ENCODE measurements at regions not wholly inside any gene's neighbourhood (a gene's known extent, or its start where the extent isn't known, plus 50 kb on each side); places are given as distances from the start of the nearest gene placed in this dataset.

GRCh38 chr21:19031953-19032352 lies 628.4 kb upstream of the TMPRSS15 start:
- Histone ChIP-seq H3K9me3 (ENCODE audit: control insufficient read depth, low read length) (no peaks in the 10 kb centered on the region), H3K4me1 (ENCODE audit: control insufficient read depth, insufficient read depth, low read length) (no peaks in the 10 kb centered on the region), H3K4me3 (ENCODE audit: low read length) (no peak overlapping the region), H3K27ac (ENCODE audit: low read depth, low read length) (no peak overlapping the region), H3K27me3 (ENCODE audit: control insufficient read depth, insufficient read depth, low read length, poor library complexity, severe bottlenecking) (no peaks in the 10 kb centered on the region), H3K36me3 (ENCODE audit: control insufficient read depth, insufficient read depth, low read length) (no peaks in the 10 kb centered on the region), H3K9ac (ENCODE audit: extremely low read depth, low read length, poor library complexity, severe bottlenecking) (no peak overlapping the region)
- WGBS, 2 experiments (ENCODE audit: insufficient coverage in 1 of 2, insufficient read length in 1 of 2), result 100% methylated on average over 1 of the region's 1 CpG; no CpG with 5 or more reads in 1 of the 2 experiments
- TF ChIP-seq, protein P1, sequence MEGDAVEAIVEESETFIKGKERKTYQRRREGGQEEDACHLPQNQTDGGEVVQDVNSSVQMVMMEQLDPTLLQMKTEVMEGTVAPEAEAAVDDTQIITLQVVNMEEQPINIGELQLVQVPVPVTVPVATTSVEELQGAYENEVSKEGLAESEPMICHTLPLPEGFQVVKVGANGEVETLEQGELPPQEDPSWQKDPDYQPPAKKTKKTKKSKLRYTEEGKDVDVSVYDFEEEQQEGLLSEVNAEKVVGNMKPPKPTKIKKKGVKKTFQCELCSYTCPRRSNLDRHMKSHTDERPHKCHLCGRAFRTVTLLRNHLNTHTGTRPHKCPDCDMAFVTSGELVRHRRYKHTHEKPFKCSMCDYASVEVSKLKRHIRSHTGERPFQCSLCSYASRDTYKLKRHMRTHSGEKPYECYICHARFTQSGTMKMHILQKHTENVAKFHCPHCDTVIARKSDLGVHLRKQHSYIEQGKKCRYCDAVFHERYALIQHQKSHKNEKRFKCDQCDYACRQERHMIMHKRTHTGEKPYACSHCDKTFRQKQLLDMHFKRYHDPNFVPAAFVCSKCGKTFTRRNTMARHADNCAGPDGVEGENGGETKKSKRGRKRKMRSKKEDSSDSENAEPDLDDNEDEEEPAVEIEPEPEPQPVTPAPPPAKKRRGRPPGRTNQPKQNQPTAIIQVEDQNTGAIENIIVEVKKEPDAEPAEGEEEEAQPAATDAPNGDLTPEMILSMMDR (conservative IDR thresholded peaks at IDR 0.05), result no peak
- Mint-ChIP-seq H3K27me3 (ENCODE audit: insufficient read depth) (no peaks in the 10 kb centered on the region), H3K4me1 (peaks cover 12% of the 10 kb centered on the region), H3K36me3 (ENCODE audit: low read depth) (no peaks in the 10 kb centered on the region), H3K27ac (no peak overlapping the region), H3K9me3 (no peaks in the 10 kb centered on the region), H3K4me3 (no peak overlapping the region)
- DNase-seq, result no peak

DNA sequence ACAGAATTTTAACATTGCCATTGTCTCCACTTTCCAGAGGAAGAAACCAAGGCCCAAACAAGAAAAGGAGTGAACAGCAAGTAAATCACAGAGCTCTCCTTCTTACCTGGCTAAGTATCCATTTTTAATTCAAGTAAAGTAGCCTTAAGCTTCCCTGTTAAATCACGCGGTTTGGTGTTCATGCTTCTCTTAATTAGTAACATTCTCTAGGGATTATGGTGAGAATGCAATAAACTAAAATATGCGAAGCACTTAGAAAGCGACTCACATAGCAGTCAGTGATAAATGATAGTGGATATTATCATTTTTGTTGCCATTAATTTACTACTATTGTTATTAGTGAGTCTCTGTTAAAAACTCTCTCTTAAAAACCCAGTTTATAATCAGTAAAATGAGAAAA lies 630.5 kb upstream of the TMPRSS15 start:
- Histone ChIP-seq H3K36me3 (ENCODE audit: control insufficient read depth, insufficient read depth, low read length) (no peaks in the 10 kb centered on the region), H3K4me3 (ENCODE audit: low read length) (no peak overlapping the region), H3K27me3 (ENCODE audit: control insufficient read depth, insufficient read depth, low read length, poor library complexity, severe bottlenecking) (no peaks in the 10 kb centered on the region), H3K27ac (ENCODE audit: low read depth, low read length) (no peak overlapping the region), H3K9me3 (ENCODE audit: control insufficient read depth, low read length) (no peaks in the 10 kb centered on the region), H3K9ac (ENCODE audit: extremely low read depth, low read length, poor library complexity, severe bottlenecking) (no peak overlapping the region), H3K4me1 (ENCODE audit: control insufficient read depth, insufficient read depth, low read length) (no peaks in the 10 kb centered on the region)
- peaks cover 5% of the 10 kb centered on the region for H3K9me3 Mint-ChIP-seq
- H3K4me1 Mint-ChIP-seq, result peaks cover 12% of the 10 kb centered on the region
- H3K27me3 Mint-ChIP-seq (ENCODE audit: insufficient read depth), result no peaks in the 10 kb centered on the region
- H3K36me3 Mint-ChIP-seq (ENCODE audit: low read depth), result no peaks in the 10 kb centered on the region
- TF ChIP-seq, protein P1 (conservative IDR thresholded peaks at IDR 0.05), result no peak
- no peak overlapping the region for H3K27ac Mint-ChIP-seq
- DNase-seq, result no peak
- no peak overlapping the region for H3K4me3 Mint-ChIP-seq
- 98 to 100% methylated on average over 2 to 4 of the region's 4 CpGs for WGBS, 2 experiments (ENCODE audit: insufficient coverage in 1 of 2, insufficient read length in 1 of 2)

GRCh38 chr21:19034560-19034959 lies 631.0 kb upstream of the TMPRSS15 start:
- no peaks in the 10 kb centered on the region for H3K27me3 ChIP-seq (ENCODE audit: control insufficient read depth, insufficient read depth, low read length, poor library complexity, severe bottlenecking)
- H3K36me3 Mint-ChIP-seq (ENCODE audit: low read depth), result no peaks in the 10 kb centered on the region
- no peaks in the 10 kb centered on the region for H3K4me1 ChIP-seq (ENCODE audit: control insufficient read depth, insufficient read depth, low read length)
- WGBS, 2 experiments (ENCODE audit: insufficient coverage in 1 of 2, insufficient read length in 1 of 2), result 84 to 100% methylated on average over 1 to 2 of the region's 2 CpGs
- no peak overlapping the region for H3K4me3 ChIP-seq (ENCODE audit: low read length)
- no peak for DNase-seq
- peaks cover 7% of the 10 kb centered on the region for H3K9me3 Mint-ChIP-seq
- no peak overlapping the region for H3K4me3 Mint-ChIP-seq
- H3K9ac ChIP-seq (ENCODE audit: extremely low read depth, low read length, poor library complexity, severe bottlenecking), result no peak overlapping the region
- H3K36me3 ChIP-seq (ENCODE audit: control insufficient read depth, insufficient read depth, low read length), result no peaks in the 10 kb centered on the region
- peaks cover 12% of the 10 kb centered on the region for H3K4me1 Mint-ChIP-seq
- TF ChIP-seq, protein P1 (conservative IDR thresholded peaks at IDR 0.05), result no peak
- H3K27me3 Mint-ChIP-seq (ENCODE audit: insufficient read depth), result no peaks in the 10 kb centered on the region
- no peak overlapping the region for H3K27ac ChIP-seq (ENCODE audit: low read depth, low read length)
- peaks cover under 1% of the 10 kb centered on the region for H3K9me3 ChIP-seq (ENCODE audit: control insufficient read depth, low read length)
- no peak overlapping the region for H3K27ac Mint-ChIP-seq

Measured in endodermal cell (in vitro differentiated cells).